HepG2 (cell line): ENCODE measurements at regions not wholly inside any gene's neighbourhood (a gene's known extent, or its start where the extent isn't known, plus 50 kb on each side); places are given as distances from the start of the nearest gene placed in this dataset.

Experiments
- BHLHE40 ChIP-seq: IDR thresholded peaks from 2 replicates; pipeline ENCODE4 v1.6.1; 2011; ENCODE audit warnings: low read length, improper control_type of control experiment
- ETS1 ChIP-seq: sonication (generic); formaldehyde crosslinking; IDR thresholded peaks from 2 replicates; pipeline ENCODE4 v1.4.0; 2020; ENCODE audit warnings: missing genetic modification reagents
- HMGA1 ChIP-seq: sonication (generic); formaldehyde crosslinking; conservative IDR thresholded peaks from 2 replicates; pipeline ENCODE4 v1.4.0; 2020; ENCODE audit warnings: missing genetic modification reagents
- HNF1B ChIP-seq: sonication (generic); formaldehyde crosslinking; IDR thresholded peaks from 2 replicates; pipeline ENCODE4 v1.5.1; 2020; ENCODE audit warnings: mild to moderate bottlenecking, moderate library complexity, missing genetic modification reagents
- KDM6A ChIP-seq: IDR thresholded peaks from 2 replicates; pipeline ENCODE4 v1.6.1; 2016; ENCODE audit warnings: low read depth
- NRL ChIP-seq: sonication (generic); formaldehyde crosslinking; IDR thresholded peaks from 2 replicates; pipeline ENCODE4 v1.5.0; 2020; ENCODE audit warnings: missing genetic modification reagents, mild to moderate bottlenecking, moderate library complexity, borderline replicate concordance
- PRDM10 ChIP-seq: sonication (generic); formaldehyde crosslinking; IDR thresholded peaks from 2 replicates; pipeline ENCODE4 v1.4.0; 2020; ENCODE audit warnings: low read depth, missing genetic modification reagents
- SUZ12 ChIP-seq: fragments of 150-350 bp; IDR thresholded peaks from 2 replicates; pipeline ENCODE4 v1.6.1; 2014; ENCODE audit warnings: low read depth, low read length
- TAF15 ChIP-seq: fragments of 200-400 bp; formaldehyde crosslinking; IDR thresholded peaks from one replicate; pipeline ENCODE4 v1.6.1; 2018; ENCODE audit warnings: mild to moderate bottlenecking, low read depth, low read length; ENCODE audit not compliant: poor library complexity, severe bottlenecking
- TRIM24 ChIP-seq: sonication (generic); formaldehyde crosslinking; IDR thresholded peaks from 2 replicates; pipeline ENCODE4 v1.8.0; 2022; ENCODE audit warnings: mild to moderate bottlenecking, missing genetic modification reagents
- ZFP36L1 ChIP-seq: sonication (generic); formaldehyde crosslinking; IDR thresholded peaks from 2 replicates; pipeline ENCODE4 v1.8.0; 2022; ENCODE audit warnings: mild to moderate bottlenecking, missing genetic modification reagents, moderate library complexity
- ZNF224 ChIP-seq: sonication (generic); formaldehyde crosslinking; IDR thresholded peaks from 2 replicates; pipeline ENCODE4 v1.5.0; 2020; ENCODE audit warnings: mild to moderate bottlenecking, missing genetic modification reagents

GRCh38 chr3:194054540-194054939 lies 81.4 kb upstream of the HES1 start (continued):
- no peak for TF ChIP-seq PRDM10
- TF ChIP-seq ZFP36L1 (CRISPR knock-in tag), result no peak
- no peak for TF ChIP-seq HMGA1 (CRISPR knock-in tag)
- TF ChIP-seq NRL (CRISPR knock-in tag), result no peak
- TF ChIP-seq SUZ12, result no peak
- no peak for TF ChIP-seq BHLHE40
- no peak for TF ChIP-seq ZNF224 (CRISPR knock-in tag)
- no peak for TF ChIP-seq TRIM24 (CRISPR knock-in tag)
- TF ChIP-seq ETS1 (CRISPR knock-in tag), result no peak
- TF ChIP-seq HNF1B (CRISPR knock-in tag), result no peak
- TF ChIP-seq KDM6A (CRISPR knock-in tag), result no peak
- TF ChIP-seq TAF15, result no peak
